OCI-LY3 (cell line): ENCODE measurements at regions not wholly inside any gene's neighbourhood (a gene's known extent, or its start where the extent isn't known, plus 50 kb on each side); places are given as distances from the start of the nearest gene placed in this dataset.

Source experiments
- CTCF ChIP-seq: fragments of 200-600, 300-600 bp; sonication (generic); IDR thresholded peaks from 2 replicates; pipeline ENCODE4 v1.5.1; 2014; ENCODE audit warnings: antibody characterized with exemption, low read length, low read depth
- EZH2phosphoT487 ChIP-seq: fragments of 200-600 bp; shearing (Covaris generic); IDR thresholded peaks from 2 replicates; pipeline ENCODE4 v1.6.1; 2018; ENCODE audit warnings: antibody characterized with exemption, mixed run types, low read depth

GRCh38 chr6:97469451-97469850 lies 186.4 kb upstream of the MMS22L start:
- TF ChIP-seq CTCF (no peak), EZH2phosphoT487 (no peak)
